ENCODE measurements at regions not wholly inside any gene's neighbourhood (a gene's known extent, or its start where the extent isn't known, plus 50 kb on each side); places are given as distances from the start of the nearest gene placed in this dataset.
"Not testable (repeated sequence)": the region's sequence is repeated elsewhere in the genome, so short reads cannot be mapped to it uniquely, and the experiment has no call there.

DNA sequence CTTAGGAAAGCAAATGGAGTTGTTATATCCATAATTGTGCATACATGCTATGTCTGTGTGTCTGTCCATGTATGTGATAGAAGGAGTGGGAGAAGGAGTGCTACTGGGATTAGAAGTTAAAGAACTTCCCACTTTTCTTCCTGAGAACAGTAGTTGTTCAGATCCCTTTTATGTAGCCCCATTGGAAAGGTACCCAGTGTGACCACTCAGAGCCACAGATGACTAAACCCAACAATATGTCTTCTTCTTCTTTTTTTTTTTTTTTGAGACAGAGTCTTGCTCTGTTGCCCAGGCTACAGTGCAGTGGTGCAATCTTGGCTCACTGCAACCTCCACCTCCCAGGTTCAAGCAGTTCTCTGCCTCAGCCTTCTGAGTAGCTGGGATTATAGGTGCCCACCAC lies 176.7 kb upstream of the MAP1B start:
- POLR2A ChIA-PET, ATAC-seq, H3K4me1 Mint-ChIP-seq, H3K4me3 Mint-ChIP-seq, DNase-seq, H3K27ac Mint-ChIP-seq, H3K36me3 Mint-ChIP-seq: not testable (repeated sequence)
- H3K27me3 Mint-ChIP-seq: peaks cover 2 to 35% (median 12%) of the 10 kb centered on the region in 5 donors
- H3K9me3 Mint-ChIP-seq: peaks cover 0 to 15% (median 9%) of the 10 kb centered on the region in 9 donors

DNA sequence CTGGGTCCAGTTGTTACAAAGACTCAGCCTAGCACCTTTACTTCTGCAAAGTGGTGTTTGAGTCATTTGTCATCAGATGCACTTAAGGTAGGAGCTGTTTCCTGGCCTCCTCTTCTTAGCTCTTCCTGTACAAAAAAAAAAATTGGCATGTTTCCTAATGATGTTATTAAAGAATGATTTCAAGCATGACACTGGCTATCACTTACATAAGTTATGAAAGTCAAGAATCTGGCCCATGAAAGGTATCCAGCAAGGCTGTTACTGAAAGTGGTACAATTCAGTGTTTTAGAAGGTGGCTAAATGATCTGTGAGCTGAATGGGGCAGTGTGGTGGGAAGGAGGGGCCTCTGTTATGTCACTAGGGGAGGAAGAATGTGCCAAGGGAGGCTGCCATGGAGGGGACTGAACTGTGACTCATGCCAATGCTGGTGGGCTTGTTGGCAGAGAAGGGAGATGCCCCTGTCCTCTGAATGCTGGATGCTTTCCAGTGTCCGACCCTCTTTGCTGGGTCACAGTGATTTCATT lies 175.1 kb upstream of the MAP1B start:
- peaks cover 0 to 10% (median 6%) of the 10 kb centered on the region in 9 donors for H3K9me3 Mint-ChIP-seq
- peaks cover 2 to 33% (median 9%) of the 10 kb centered on the region in 5 donors for H3K27me3 Mint-ChIP-seq
- H3K36me3 Mint-ChIP-seq: peaks cover 0 to 7% (median 0%) of the 10 kb centered on the region in 3 donors
- ATAC-seq (no peak), DNase-seq (no peak)
- POLR2A ChIA-PET: no interaction called here
- peaks cover 0 to 5% (median 0%) of the 10 kb centered on the region in 4 donors for H3K4me1 Mint-ChIP-seq
- no peak overlapping the region for H3K4me3 Mint-ChIP-seq
- H3K27ac Mint-ChIP-seq: no peak overlapping the region

DNA sequence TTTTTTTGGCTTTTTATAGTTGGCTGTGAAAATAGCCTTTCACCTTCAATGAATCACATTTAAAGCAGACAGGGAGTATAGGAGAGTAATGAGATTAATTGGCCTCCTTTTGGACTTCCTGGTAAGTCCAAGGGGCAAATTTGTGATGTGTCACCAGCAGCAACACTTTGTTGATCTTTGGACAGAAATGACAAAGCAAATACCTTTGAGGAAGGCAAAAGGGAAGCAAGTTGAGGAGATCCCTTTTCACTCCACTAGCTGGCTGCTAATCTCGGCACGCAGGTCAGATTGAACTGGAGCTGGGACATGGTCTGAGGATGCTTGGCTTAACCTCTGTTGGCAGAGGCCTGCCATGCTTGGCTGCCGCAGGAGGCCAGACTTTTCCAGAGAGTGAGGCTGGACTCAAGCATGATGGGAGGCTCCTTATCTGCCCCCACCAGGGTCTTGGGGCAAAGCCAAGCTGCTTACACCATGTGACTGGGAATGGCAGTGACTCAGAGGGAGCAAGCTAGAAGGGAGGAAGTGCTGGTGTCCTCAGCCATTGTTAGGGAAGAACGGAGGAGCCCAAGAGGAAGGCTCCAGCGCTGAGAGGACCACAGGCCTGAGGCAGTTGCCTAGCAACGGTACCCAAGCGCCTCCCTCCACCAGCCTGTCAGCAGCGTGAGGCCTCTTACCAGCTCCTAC lies 174.5 kb upstream of the MAP1B start:
- Mint-ChIP-seq H3K4me1 (peaks cover 0 to 5% (median 0%) of the 10 kb centered on the region in 4 donors), H3K36me3 (peaks cover 0 to under 1% (median 0%) of the 10 kb centered on the region in 3 donors), H3K27me3 (peaks cover 2 to 29% (median 6%) of the 10 kb centered on the region in 5 donors), H3K4me3 (no peak overlapping the region), H3K9me3 (peaks cover 0 to 5% (median 1%) of the 10 kb centered on the region in 9 donors), H3K27ac (no peak overlapping the region)
- DNase-seq (no peak), ATAC-seq (no peak)
- POLR2A ChIA-PET: no interaction called here

DNA sequence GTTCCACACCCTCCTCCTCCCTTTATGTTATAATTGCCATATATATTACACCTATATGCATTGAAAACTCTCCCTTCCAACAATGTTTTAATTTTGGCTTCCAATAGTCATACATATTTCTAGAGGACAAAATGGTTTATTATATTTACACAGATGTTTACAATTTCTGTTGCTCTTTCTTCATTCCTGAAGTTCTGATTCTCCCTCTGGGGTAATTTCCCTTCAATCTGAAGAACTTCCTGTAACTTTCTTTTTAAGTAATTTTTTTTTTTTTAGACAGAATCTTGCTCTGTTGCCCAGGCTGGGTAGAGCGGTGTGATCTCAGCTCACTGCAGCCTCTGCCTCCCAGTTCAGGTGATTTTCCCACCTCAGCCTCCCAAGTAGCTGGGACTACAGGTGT lies 173.0 kb upstream of the MAP1B start:
- no peak overlapping the region for H3K4me3 Mint-ChIP-seq
- peaks cover 4 to 40% (median 12%) of the 10 kb centered on the region in 5 donors for H3K27me3 Mint-ChIP-seq
- peaks cover 0 to 5% (median 0%) of the 10 kb centered on the region in 4 donors for H3K4me1 Mint-ChIP-seq
- POLR2A ChIA-PET: no interaction called here
- no peak overlapping the region for H3K27ac Mint-ChIP-seq
- ATAC-seq: no peak
- DNase-seq: no peak
- no peaks in the 10 kb centered on the region for H3K36me3 Mint-ChIP-seq
- H3K9me3 Mint-ChIP-seq: peaks cover 0 to 5% (median 0%) of the 10 kb centered on the region in 9 donors

DNA sequence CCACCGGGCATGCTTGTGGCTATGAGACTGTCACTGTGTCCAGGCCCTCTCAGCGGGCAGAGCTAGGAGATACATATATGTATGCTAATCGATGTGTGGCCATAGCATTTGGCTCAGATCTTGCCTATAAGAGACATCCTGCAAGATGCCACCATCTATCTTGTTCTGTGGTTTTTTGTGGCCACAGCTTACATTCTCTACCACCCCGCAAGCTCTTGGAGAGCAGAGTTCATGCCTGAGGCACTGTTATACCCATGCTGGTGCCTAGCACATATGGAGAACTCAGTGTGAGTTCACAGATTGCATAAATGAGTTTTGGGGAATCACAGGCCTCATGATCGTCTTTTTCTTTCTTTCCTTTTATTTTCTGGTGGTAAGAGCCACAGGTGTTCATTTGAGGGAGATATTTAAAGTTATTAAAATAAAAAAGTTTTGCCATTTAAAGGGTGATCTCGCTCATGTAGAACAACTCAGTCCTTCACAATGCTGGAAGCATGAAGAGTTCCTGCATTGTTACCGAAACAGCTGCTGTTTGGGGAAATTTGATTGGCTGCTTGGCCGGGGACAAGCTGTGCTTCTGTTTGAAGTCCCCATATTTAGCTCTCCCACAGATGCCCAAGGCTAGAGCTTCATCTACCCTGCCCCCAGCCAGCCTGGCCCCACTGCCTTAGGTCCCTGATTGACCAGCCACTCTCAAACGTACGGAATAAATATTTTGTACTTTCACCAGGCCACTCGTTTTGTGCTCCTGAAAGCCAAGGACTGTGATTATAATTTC lies 169.2 kb upstream of the MAP1B start:
- POLR2A ChIA-PET: no interaction called here
- H3K36me3 Mint-ChIP-seq: no peaks in the 10 kb centered on the region
- H3K27me3 Mint-ChIP-seq: peaks cover 4 to 43% (median 12%) of the 10 kb centered on the region in 5 donors
- ATAC-seq (no peak), DNase-seq (no peak)
- H3K4me1 Mint-ChIP-seq: no peaks in the 10 kb centered on the region
- no peak overlapping the region for H3K27ac Mint-ChIP-seq
- no peak overlapping the region for H3K4me3 Mint-ChIP-seq
- H3K9me3 Mint-ChIP-seq: peaks cover 0 to 9% (median 0%) of the 10 kb centered on the region in 9 donors

DNA sequence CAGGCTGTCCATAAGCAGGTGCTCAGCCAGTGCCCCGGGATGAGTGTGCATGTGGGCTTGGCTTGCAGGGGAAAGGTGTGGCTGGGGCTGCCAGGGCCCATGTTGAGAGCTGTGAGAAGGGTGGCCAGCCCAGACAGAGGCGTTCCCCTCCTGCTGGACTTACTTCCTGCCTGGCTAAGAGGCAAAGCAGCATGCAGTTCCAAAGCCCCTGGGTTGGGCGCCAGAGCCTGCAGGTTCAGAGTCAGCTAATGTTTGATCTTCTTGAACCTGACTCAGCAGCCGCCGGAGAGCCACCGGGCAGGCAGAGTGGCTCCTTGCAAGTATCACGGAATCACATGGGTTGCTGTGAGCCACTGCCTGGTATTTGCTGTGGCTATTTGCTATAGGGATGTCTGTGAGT lies 168.4 kb upstream of the MAP1B start:
- POLR2A ChIA-PET: no interaction called here
- Mint-ChIP-seq H3K4me1 (no peaks in the 10 kb centered on the region), H3K36me3 (no peaks in the 10 kb centered on the region), H3K27ac (no peak overlapping the region), H3K4me3 (no peak overlapping the region), H3K9me3 (peaks cover 0 to 9% (median 0%) of the 10 kb centered on the region in 9 donors), H3K27me3 (peaks cover 4 to 43% (median 8%) of the 10 kb centered on the region in 5 donors)
- DNase-seq (no peak), ATAC-seq (no peak)

DNA sequence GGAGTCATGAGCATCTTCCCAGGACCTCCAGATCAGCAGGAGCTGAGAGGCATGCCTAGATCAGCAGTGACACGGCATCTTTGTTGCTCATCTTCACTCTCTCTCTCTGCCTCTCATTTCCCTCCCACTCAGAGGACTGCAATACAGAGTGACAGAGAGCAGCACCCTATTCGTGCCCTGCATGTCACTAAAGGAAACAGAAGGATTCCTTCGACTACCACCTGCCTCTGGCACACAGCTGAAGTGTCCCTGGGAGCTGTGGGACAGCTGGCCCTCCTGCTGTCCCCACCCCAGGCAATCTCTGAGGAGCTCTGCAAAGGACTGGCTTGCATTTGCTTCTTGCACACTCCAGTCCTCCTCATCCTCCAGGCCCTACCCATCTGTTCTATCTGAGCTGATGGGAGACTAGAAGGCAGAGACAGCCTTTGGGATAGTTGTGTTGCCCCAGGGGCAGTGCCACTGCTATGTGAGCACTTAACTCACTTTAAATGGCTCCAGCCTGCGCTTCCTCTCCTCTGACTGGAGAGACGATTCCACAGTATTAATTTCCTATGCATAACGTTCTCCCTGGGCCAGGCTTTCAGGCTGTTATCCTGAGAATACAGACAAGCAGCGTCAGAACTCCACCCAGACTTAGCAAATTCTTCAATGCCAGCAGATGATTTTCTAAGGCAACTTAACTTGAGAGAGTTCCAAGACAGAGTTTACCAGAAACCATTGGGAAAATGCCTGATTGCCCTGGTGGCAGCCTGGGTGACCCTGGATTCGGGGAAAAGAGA lies 167.6 kb upstream of the MAP1B start:
- ATAC-seq (no peak), DNase-seq (no peak)
- Mint-ChIP-seq H3K4me1 (no peaks in the 10 kb centered on the region), H3K36me3 (no peaks in the 10 kb centered on the region), H3K9me3 (peaks cover 0 to 9% (median 0%) of the 10 kb centered on the region in 9 donors), H3K4me3 (no peak overlapping the region), H3K27ac (no peak overlapping the region), H3K27me3 (peaks cover 4 to 50% (median 10%) of the 10 kb centered on the region in 5 donors)
- POLR2A ChIA-PET: no interaction called here

DNA sequence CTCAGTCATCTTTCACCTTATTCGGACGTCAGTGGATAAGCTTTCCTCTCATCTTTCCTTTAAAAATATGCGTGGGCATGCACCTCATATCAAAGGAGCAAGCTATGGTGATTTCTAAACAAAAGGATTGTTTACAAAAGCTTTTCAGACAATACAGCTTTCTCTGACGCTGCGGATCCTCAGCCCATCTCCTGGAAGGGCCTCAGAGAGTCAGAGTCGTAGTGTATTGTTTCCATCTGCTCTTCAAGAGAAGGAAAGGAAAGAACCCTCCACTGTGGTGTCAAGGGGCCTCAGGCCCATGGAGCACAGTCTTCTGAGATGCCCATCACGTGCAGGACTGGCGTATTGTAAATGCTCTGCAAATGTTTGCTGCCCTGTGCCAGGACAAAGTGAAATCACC lies 163.4 kb upstream of the MAP1B start:
- no peaks in the 10 kb centered on the region for H3K4me1 Mint-ChIP-seq
- peaks cover 0 to 27% (median 7%) of the 10 kb centered on the region in 5 donors for H3K27me3 Mint-ChIP-seq
- POLR2A ChIA-PET: no interaction called here
- no peak for DNase-seq
- peaks cover 0 to 16% (median 3%) of the 10 kb centered on the region in 9 donors for H3K9me3 Mint-ChIP-seq
- no peak overlapping the region for H3K4me3 Mint-ChIP-seq
- H3K27ac Mint-ChIP-seq: no peak overlapping the region
- peaks cover 0 to 2% (median 0%) of the 10 kb centered on the region in 3 donors for H3K36me3 Mint-ChIP-seq
- no peak for ATAC-seq

DNA sequence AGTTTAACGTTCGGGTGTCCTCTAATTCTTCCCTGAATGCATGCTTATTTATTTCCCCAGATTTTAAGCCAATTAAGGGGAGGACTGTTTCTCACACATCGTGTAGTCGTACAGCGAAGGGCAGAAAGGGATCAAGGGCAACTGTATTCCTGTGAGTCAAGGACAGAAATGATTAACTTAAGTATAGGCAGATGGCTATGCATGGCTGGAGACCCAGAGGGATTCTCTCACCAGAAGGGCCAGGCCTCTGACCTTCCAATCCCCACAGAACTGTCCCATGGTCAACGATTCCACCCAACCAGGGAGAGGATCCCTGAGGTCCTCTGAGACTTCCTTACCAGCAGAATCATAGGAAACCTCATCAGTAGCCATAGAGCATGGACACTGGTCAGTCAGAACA lies 161.8 kb upstream of the MAP1B start:
- ATAC-seq (no peak), DNase-seq (no peak)
- Mint-ChIP-seq H3K4me1 (no peaks in the 10 kb centered on the region), H3K36me3 (peaks cover 0 to 4% (median 0%) of the 10 kb centered on the region in 3 donors), H3K27me3 (peaks cover 0 to 19% (median 7%) of the 10 kb centered on the region in 5 donors), H3K4me3 (no peak overlapping the region), H3K9me3 (peaks cover 0 to 22% (median 11%) of the 10 kb centered on the region in 9 donors), H3K27ac (no peak overlapping the region)
- POLR2A ChIA-PET: no interaction called here

DNA sequence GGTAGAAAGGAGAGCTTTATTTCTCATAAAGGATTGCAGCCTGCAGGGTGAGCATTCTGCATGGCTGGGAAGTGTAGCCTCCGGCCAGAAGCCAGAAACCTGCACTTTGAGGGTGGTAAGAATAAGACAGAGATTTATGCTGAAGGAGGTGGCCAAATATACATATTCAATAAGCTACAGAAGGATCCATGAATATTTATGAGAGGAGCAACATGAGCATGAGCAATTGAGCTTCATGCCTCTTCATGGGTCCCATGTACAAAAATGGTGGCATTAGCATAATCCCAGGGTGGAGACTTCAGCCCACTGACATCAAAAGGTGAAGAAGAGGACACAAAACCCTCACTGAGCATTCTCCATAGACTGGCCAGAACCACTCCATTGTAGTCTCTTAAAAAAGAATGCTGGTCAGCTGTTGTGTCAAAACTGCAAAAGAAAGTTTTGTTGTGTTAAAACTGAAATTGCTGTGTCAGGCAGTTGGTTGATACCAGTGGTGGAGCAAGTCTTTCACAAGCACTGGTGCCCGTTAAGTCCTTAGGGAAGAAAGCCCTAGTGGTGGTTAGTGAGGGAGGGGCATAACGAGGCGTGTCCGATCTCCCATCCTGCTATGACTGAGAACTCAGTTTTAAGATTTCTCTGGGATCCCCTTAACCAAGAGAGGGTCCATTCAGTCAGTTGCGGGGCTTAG lies 160.8 kb upstream of the MAP1B start:
- DNase-seq (no peak), ATAC-seq (no peak)
- Mint-ChIP-seq H3K27ac (no peak overlapping the region), H3K36me3 (peaks cover 0 to 4% (median 0%) of the 10 kb centered on the region in 3 donors), H3K4me1 (no peaks in the 10 kb centered on the region), H3K4me3 (no peak overlapping the region), H3K27me3 (peaks cover 0 to 20% (median 7%) of the 10 kb centered on the region in 5 donors), H3K9me3 (peaks cover 0 to 24% (median 13%) of the 10 kb centered on the region in 9 donors)
- POLR2A ChIA-PET: no interaction called here

DNA sequence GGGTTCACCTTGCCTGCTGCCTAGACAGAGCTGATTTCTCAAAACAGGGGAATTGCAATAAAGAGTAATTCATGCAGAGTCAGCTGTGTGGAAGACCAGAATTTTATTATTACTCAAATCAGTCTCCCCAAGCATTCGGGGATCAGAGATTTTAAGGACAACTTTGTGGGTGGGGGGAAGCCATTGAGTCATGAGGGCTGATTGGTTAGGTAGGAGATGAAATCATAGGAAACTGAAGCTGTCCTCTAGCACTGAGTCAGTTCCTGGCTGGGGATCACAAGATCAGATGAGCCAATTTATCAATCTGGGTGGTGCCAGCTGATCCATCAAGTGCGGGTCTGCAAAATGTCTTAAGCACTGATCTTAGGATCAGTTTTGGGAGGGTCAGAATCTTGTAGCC lies 159.1 kb upstream of the MAP1B start:
- H3K4me3 Mint-ChIP-seq: no peak overlapping the region
- no peak for DNase-seq
- peaks cover 0 to 27% (median 13%) of the 10 kb centered on the region in 9 donors for H3K9me3 Mint-ChIP-seq
- H3K27ac Mint-ChIP-seq: no peak overlapping the region
- no peaks in the 10 kb centered on the region for H3K4me1 Mint-ChIP-seq
- peaks cover 0 to 4% (median 0%) of the 10 kb centered on the region in 3 donors for H3K36me3 Mint-ChIP-seq
- POLR2A ChIA-PET: no interaction called here
- H3K27me3 Mint-ChIP-seq: peaks cover 7 to 25% (median 14%) of the 10 kb centered on the region in 5 donors
- no peak for ATAC-seq

DNA sequence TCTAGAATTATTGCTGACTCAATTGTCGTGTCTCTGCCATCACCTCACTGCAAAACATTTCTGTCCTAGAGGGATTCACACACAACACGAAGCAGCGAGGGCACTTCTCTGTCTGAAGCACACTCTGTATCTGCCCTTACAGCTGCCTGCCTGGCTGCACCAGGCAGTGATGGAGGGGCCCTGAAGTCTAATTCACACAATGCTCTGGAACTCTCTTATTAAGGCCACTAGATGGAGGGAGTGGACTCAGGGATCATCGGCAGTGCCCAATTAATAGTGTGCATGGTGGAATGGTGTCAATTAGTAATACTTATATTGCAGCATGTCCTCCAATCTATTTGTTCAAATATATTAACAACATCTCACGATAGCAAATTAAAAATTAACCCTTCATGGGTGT lies 157.5 kb upstream of the MAP1B start:
- Mint-ChIP-seq H3K36me3 (peaks cover 0 to 4% (median 0%) of the 10 kb centered on the region in 3 donors), H3K9me3 (peaks cover 0 to 27% (median 13%) of the 10 kb centered on the region in 9 donors), H3K27me3 (peaks cover 5 to 22% (median 15%) of the 10 kb centered on the region in 5 donors), H3K4me3 (no peak overlapping the region), H3K27ac (no peak overlapping the region), H3K4me1 (no peaks in the 10 kb centered on the region)
- DNase-seq (no peak), ATAC-seq (no peak)
- POLR2A ChIA-PET: no interaction called here

Measured in naive thymus-derived CD8-positive, alpha-beta T cell (primary cell).